ENCODE measurements at regions not wholly inside any gene's neighbourhood (a gene's known extent, or its start where the extent isn't known, plus 50 kb on each side); places are given as distances from the start of the nearest gene placed in this dataset.

- DNase-seq = peak; percentile 27
- Mint-ChIP-seq H3K4me1 (no peaks in the 10 kb centered on the region), H3K27me3 (no peaks in the 10 kb centered on the region), H3K27ac (no peak overlapping the region), H3K9me3 (ENCODE audit: low read depth) (no peaks in the 10 kb centered on the region), H3K4me3 (no peak overlapping the region), H3K36me3 (no peaks in the 10 kb centered on the region)
- no peak for ATAC-seq
- CTCF ChIA-PET = no interaction called here
Measured at GRCh38 chr1:29488794-29489311, 252.5 kb downstream of the PTPRU start.

DNA sequence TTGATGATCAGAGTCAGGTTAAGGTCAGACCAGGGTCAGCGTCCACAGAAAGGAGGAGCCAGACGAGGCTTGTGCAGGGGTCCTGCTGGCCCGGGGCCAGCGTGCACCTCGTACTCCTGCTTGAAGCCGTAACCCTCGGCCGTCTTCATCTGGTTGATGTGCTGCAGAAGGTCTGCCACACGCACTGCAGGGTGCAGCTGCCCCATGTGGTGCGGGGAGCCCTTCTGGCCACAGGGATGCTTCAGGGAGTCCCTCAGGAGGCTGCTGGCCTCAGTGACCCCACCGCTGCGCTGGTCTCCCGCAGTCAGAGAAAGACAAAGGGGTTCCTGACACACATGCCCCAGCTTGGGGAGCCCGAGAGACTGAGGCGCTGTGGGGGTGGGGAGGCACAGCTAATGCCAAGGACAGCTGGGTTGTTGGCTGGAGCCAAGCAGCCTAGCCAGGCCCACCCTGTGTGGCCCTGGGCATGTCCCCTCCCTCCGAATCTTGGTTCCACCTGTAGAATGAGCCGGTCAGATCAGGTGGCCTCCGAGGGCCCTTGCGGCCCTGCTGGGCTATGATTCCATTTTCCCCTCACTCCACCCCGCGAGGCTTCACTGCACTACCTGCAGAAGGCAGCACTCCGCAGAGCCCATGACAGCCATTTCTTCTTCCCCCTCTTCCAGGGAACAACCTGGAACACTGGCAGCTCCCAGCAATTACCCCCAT is 251.9 kb downstream of the PTPRU start:
- CTCF ChIA-PET = no interaction called here
- no peak for ATAC-seq

DNA sequence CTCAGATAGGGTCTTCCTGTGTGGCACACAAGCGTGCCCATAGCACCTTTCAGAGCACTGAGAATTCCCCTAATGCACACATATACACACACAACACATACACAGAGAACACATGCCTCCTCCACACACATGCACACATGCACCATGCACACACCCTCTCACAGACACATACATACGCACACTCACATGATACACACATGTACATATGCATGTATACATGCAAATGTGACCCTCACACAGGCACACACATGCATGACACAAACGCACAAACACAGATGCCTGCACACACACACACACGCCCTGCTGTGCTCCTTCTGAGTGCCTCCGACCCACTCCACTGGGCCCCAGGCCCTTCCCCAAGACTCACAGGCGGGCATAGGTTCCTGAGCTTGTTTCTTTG is 251.0 kb downstream of the PTPRU start:
- Mint-ChIP-seq H3K27me3 (no peaks in the 10 kb centered on the region), H3K27ac (no peak overlapping the region), H3K4me3 (no peak overlapping the region), H3K36me3 (no peaks in the 10 kb centered on the region), H3K4me1 (no peaks in the 10 kb centered on the region), H3K9me3 (ENCODE audit: low read depth) (no peaks in the 10 kb centered on the region)
- peak; percentile 25 for DNase-seq
- CTCF ChIA-PET = no interaction called here
- ATAC-seq = no peak

More for the DNA sequence above, 251.9 kb downstream of the PTPRU start:
- H3K27ac Mint-ChIP-seq = no peak overlapping the region
- H3K27me3 Mint-ChIP-seq = no peaks in the 10 kb centered on the region
- H3K4me1 Mint-ChIP-seq = no peaks in the 10 kb centered on the region
- H3K9me3 Mint-ChIP-seq (ENCODE audit: low read depth) = no peaks in the 10 kb centered on the region
- peak; percentile 36 for DNase-seq
- H3K4me3 Mint-ChIP-seq = no peak overlapping the region
- H3K36me3 Mint-ChIP-seq = no peaks in the 10 kb centered on the region

DNA sequence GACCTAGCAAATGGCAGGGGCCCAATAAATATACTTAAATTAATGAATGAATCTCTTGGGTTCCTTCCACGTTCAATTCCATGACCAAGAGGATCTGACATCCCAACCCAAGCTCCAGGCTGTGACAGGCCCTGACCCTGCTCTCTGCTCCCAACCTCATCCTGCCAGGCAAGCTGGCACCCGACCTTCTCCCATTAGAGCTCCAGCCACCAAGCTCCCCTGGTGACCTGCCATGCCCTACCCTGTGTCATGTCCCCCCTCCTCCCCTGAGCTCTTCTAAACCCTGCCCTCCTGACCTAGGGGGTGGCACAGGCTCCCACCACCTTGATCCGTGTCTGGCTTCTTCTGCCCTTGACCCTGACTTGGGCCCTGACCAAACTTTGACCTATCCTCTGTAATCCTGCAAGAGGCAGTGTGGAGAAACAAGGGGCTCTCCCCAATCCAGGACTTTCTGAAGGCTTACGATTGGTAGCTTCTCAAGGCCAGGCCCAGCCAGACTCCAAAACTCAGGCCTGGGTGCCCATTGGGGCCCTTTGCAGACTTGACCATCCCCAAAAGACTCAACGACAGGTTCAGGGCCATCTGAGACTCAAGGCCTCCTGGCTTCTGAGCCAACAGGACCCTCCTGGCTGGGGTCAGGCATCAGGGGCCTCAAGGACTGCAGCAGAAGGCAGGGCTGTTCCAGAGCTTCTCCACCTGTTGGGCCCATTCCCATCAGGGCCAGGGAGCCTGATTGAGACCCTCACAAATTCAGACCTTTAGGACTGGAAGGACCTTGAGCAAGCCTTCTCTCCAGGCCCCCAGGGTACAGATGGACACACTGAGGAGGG is 249.0 kb downstream of the PTPRU start:
- H3K4me3 Mint-ChIP-seq = no peak overlapping the region
- peak; percentile 31 for DNase-seq
- H3K27ac Mint-ChIP-seq = no peak overlapping the region
- ATAC-seq = no peak
- CTCF ChIA-PET = no interaction called here
- no peaks in the 10 kb centered on the region for H3K36me3 Mint-ChIP-seq
- no peaks in the 10 kb centered on the region for H3K4me1 Mint-ChIP-seq
- no peaks in the 10 kb centered on the region for H3K27me3 Mint-ChIP-seq
- H3K9me3 Mint-ChIP-seq (ENCODE audit: low read depth) = no peaks in the 10 kb centered on the region

DNA sequence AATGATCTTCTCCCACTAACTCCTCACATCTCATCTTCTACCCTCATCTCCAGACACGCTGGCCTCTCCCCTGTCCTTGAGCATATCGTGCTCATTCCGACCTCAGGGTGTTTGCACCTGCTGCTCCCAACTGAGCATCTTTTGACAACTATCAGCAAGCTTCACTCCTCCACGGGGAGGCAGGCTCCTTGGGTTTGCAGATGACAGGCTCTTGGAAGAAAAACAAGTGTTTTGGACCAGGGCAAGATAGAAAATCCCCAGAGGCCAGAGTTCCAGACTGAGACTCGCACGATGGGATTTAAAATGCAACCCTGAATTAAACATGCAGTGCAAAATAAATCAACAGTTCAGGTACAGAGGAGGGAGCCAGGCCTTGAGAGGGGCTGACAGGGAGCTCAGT is 246.7 kb downstream of the PTPRU start:
- H3K4me3 Mint-ChIP-seq = no peak overlapping the region

GRCh38 chr1:29482064-29482463 is 245.7 kb downstream of the PTPRU start:
- Mint-ChIP-seq H3K9me3 (ENCODE audit: low read depth) (no peaks in the 10 kb centered on the region), H3K27me3 (peaks cover 20% of the 10 kb centered on the region), H3K27ac (no peak overlapping the region), H3K4me1 (no peaks in the 10 kb centered on the region), H3K36me3 (no peaks in the 10 kb centered on the region), H3K4me3 (no peak overlapping the region)
- DNase-seq (no peak), ATAC-seq (no peak)
- CTCF ChIA-PET = no interaction called here

More for the DNA sequence above, 246.7 kb downstream of the PTPRU start:
- Mint-ChIP-seq H3K27ac (no peak overlapping the region), H3K4me1 (no peaks in the 10 kb centered on the region), H3K27me3 (peaks cover 11% of the 10 kb centered on the region), H3K36me3 (no peaks in the 10 kb centered on the region), H3K9me3 (ENCODE audit: low read depth) (no peaks in the 10 kb centered on the region)
- DNase-seq (no peak), ATAC-seq (no peak)
- CTCF ChIA-PET = no interaction called here

DNA sequence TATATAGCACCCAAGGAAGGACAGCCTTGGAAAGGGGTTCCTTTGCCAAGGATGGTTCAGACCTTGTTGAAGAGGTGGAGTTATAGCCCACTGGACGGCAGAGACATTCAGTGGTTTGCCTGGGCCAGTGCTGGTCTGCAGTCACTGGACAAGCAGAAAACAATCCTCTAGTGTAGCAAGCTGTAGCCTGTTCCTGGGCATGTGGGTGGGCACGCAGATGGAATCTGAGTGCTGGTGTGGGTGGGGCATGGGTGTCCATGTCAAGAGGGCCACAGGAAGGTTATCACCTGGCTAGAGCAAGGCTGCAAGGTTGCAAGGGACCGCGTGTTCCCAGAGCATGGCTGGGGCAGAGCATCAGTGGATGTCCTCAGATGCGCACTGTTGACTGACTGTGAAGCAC is 244.7 kb downstream of the PTPRU start:
- Mint-ChIP-seq H3K4me3 (no peak overlapping the region), H3K4me1 (no peaks in the 10 kb centered on the region), H3K9me3 (ENCODE audit: low read depth) (no peaks in the 10 kb centered on the region), H3K36me3 (no peaks in the 10 kb centered on the region), H3K27me3 (peaks cover 30% of the 10 kb centered on the region), H3K27ac (no peak overlapping the region)
- ATAC-seq = no peak
- CTCF ChIA-PET = no interaction called here
- no peak for DNase-seq

GRCh38 chr1:29478879-29479278 is 242.6 kb downstream of the PTPRU start:
- ATAC-seq (no peak), DNase-seq (no peak)
- Mint-ChIP-seq H3K27ac (no peak overlapping the region), H3K36me3 (no peaks in the 10 kb centered on the region), H3K4me3 (no peak overlapping the region), H3K4me1 (no peaks in the 10 kb centered on the region), H3K27me3 (peaks cover 46% of the 10 kb centered on the region), H3K9me3 (ENCODE audit: low read depth) (no peaks in the 10 kb centered on the region)
- CTCF ChIA-PET = no interaction called here

- H3K4me1 Mint-ChIP-seq = no peaks in the 10 kb centered on the region
- no peaks in the 10 kb centered on the region for H3K36me3 Mint-ChIP-seq
- DNase-seq = no peak
Measured at GRCh38 chr1:29478151-29478791, 241.9 kb downstream of the PTPRU start.

GRCh38 chr1:29475326-29475725 is 239.0 kb downstream of the PTPRU start:
- DNase-seq (no peak), ATAC-seq (no peak)
- no peaks in the 10 kb centered on the region for H3K4me1 Mint-ChIP-seq
- CTCF ChIA-PET = no interaction called here
- no peaks in the 10 kb centered on the region for H3K9me3 Mint-ChIP-seq (ENCODE audit: low read depth)
- no peak overlapping the region for H3K27ac Mint-ChIP-seq
- peaks cover 62% of the 10 kb centered on the region for H3K27me3 Mint-ChIP-seq
- no peak overlapping the region for H3K4me3 Mint-ChIP-seq
- H3K36me3 Mint-ChIP-seq = no peaks in the 10 kb centered on the region

More at GRCh38 chr1:29478151-29478791, 241.9 kb downstream of the PTPRU start:
- Mint-ChIP-seq H3K27me3 (peaks cover 51% of the 10 kb centered on the region), H3K4me3 (no peak overlapping the region), H3K27ac (no peak overlapping the region), H3K9me3 (ENCODE audit: low read depth) (no peaks in the 10 kb centered on the region)
- no peak for ATAC-seq
- CTCF ChIA-PET = no interaction called here

DNA sequence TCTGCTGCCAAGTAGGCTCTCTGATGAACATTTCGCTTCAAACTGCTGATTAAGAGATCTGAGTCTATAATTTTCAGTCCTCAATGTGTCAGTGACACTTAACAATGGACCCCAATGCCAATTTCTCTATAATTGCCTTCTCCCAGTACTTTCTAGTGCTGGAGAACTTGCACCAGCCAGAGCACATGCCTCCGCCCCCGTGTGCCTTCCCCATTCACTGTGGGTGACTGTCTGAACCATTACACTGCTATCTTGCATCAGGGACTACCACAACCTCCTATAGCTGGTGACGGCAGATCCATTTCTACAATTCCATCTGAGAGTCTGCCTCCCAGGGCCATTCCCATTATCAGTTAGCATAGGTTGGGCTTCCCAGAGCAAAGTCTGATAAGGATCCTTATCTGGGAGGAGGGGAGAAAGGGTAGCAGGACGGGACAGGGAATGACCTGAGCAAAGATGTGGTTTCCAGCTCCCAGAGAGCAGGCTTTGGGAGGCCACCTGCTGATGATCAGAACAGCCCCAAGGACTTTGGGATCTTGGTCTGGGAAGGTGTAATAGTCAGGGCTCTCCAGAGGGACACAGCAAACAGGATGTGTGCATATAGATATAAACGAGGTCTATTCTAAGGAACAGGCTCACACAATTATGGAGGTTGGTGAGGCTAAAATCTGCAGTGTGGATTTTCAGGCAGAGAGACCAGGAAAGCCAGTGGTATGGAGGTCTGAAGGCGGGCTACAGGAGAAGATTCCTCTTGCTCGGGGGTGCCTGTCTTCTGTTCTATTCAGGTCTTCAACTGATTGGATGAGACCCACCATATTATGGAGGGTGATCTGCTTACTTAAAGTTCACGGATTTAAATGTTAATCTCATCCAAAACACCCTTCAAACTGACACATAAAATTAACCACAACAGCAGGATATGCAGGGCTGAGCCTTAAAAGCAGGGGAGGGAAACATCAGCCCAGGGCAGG is 238.2 kb downstream of the PTPRU start:
- CTCF ChIA-PET = no interaction called here
- Mint-ChIP-seq H3K4me1 (no peaks in the 10 kb centered on the region), H3K27ac (no peak overlapping the region), H3K4me3 (no peak overlapping the region), H3K36me3 (no peaks in the 10 kb centered on the region), H3K27me3 (peaks cover 61% of the 10 kb centered on the region), H3K9me3 (ENCODE audit: low read depth) (no peaks in the 10 kb centered on the region)
- ATAC-seq (no peak), DNase-seq (no peak)

DNA sequence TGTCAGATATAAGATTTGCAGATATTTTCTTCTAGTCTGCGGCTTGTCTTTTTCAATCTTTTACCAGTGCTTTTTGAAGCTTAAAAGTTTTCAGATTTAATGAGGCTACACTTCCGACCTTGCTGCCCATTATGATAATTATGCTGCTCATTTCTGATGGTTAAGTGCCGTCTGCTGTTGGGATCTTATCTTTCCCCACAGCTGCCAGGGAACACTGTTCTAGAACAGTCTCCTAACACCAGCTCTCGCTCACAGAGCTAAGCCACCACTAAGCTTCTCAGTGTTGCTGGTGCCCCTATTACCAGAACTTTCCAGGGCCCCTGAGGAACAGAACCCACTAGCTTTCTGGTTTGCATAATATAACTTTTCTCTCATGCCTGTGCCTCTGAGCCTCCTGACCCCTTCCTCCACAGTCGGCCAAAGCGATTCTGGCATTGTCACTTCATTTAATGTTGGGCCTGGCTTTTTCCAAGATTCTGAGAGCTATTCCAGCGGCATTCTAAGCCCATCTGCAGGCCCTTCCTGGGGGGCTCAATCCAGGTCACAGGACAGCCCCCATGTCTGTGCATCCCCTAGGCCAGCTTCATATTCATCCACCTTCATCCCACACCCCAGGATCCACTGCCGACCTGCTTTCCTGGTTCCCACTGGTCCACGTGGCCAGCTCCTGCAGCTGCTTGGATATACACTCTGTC is 237.0 kb downstream of the PTPRU start:
- ATAC-seq (no peak), DNase-seq (no peak)
- Mint-ChIP-seq H3K9me3 (ENCODE audit: low read depth) (no peaks in the 10 kb centered on the region), H3K27me3 (peaks cover 52% of the 10 kb centered on the region), H3K36me3 (no peaks in the 10 kb centered on the region), H3K4me1 (no peaks in the 10 kb centered on the region), H3K4me3 (no peak overlapping the region), H3K27ac (no peak overlapping the region)
- CTCF ChIA-PET = no interaction called here

All from activated CD8-positive, alpha-beta memory T cell treated with anti-CD3 and anti-CD28 coated beads, Interleukin-2, amount 10 ng/mL, durations not matched to agents 7 days and 5 days (primary cell).